Kidney glomerular epithelial cell (primary cell): ENCODE measurements at regions not wholly inside any gene's neighbourhood (a gene's known extent, or its start where the extent isn't known, plus 50 kb on each side); places are given as distances from the start of the nearest gene placed in this dataset.
A peak's percentile ranks its signal among the peaks of the same experiment; 100 is the strongest.

Source experiments
- DNase-seq: peaks from one replicate; lab custom pipeline; 2025; lab: John Stamatoyannopoulos, UW

GRCh38 chr15:70491201-70491621 lies 272.1 kb downstream of the UACA start:
- no peak for DNase-seq

- DNase-seq, result no peak
These were observed 272.6 kb downstream of the UACA start for GRCh38 chr15:70490838-70491155.

GRCh38 chr15:70490148-70490837 lies 273.1 kb downstream of the UACA start:
- DNase-seq, result no peak

- no peak for DNase-seq
These were observed 274.2 kb downstream of the UACA start for GRCh38 chr15:70488941-70489848.

- peak; percentile 46 for DNase-seq
These were observed 275.3 kb downstream of the UACA start for GRCh38 chr15:70488002-70488605.

- DNase-seq, result no peak
These were observed 276.0 kb downstream of the UACA start for GRCh38 chr15:70487387-70487740.

- DNase-seq, result peak; percentile 36
These were observed 276.6 kb downstream of the UACA start for GRCh38 chr15:70486451-70487386.

- DNase-seq, result no peak
These were observed 277.3 kb downstream of the UACA start for GRCh38 chr15:70486012-70486411.

- DNase-seq, result no peak
These were observed 278.4 kb downstream of the UACA start for GRCh38 chr15:70484993-70485392.

GRCh38 chr15:70483513-70483912 lies 279.8 kb downstream of the UACA start:
- DNase-seq, result no peak

GRCh38 chr15:70480196-70480856 lies 283.0 kb downstream of the UACA start:
- DNase-seq, result no peak

- no peak for DNase-seq
These were observed 283.6 kb downstream of the UACA start for GRCh38 chr15:70479785-70480184.

- DNase-seq, result no peak
These were observed 284.3 kb downstream of the UACA start for GRCh38 chr15:70479056-70479455.

- DNase-seq, result peak; percentile 69
These were observed 284.9 kb downstream of the UACA start for GRCh38 chr15:70478251-70478990.

GRCh38 chr15:70477750-70478250 lies 285.6 kb downstream of the UACA start:
- DNase-seq, result no peak

GRCh38 chr15:70476441-70476840 lies 286.9 kb downstream of the UACA start:
- DNase-seq, result no peak

- no peak for DNase-seq
These were observed 287.4 kb downstream of the UACA start for GRCh38 chr15:70475921-70476320.

GRCh38 chr15:70475407-70475781 lies 288.0 kb downstream of the UACA start:
- no peak for DNase-seq

- peak; percentile 65 for DNase-seq
These were observed 288.6 kb downstream of the UACA start for GRCh38 chr15:70474471-70475406.
